ENCODE measurements at regions not wholly inside any gene's neighbourhood (a gene's known extent, or its start where the extent isn't known, plus 50 kb on each side); places are given as distances from the start of the nearest gene placed in this dataset.

- Histone ChIP-seq H3K4me3 (ENCODE audit: low read depth, low read length) (no peak overlapping the region), H3K27ac (ENCODE audit: low read depth) (no peak overlapping the region), H3K4me1 (ENCODE audit: insufficient read depth) (no peaks in the 10 kb centered on the region), H3K36me3 (ENCODE audit: insufficient read depth) (no peaks in the 10 kb centered on the region)
- WGBS, result 90% methylated on average over 8 of the region's 8 CpGs
- DNase-seq (ENCODE audit: extremely low spot score), result no peak
Measured at GRCh38 chr13:99058527-99059495, 80.9 kb upstream of the DOCK9 start.

GRCh38 chr13:99059498-99060075 lies 81.7 kb upstream of the DOCK9 start:
- H3K4me3 ChIP-seq (ENCODE audit: low read depth, low read length), result no peak overlapping the region
- peaks cover 1% of the 10 kb centered on the region for H3K4me1 ChIP-seq (ENCODE audit: insufficient read depth)
- no peaks in the 10 kb centered on the region for H3K36me3 ChIP-seq (ENCODE audit: insufficient read depth)
- WGBS, result 71% methylated on average over 3 of the region's 3 CpGs
- no peak for DNase-seq (ENCODE audit: extremely low spot score)
- H3K27ac ChIP-seq (ENCODE audit: low read depth), result no peak overlapping the region

- no peak overlapping the region for H3K4me3 ChIP-seq (ENCODE audit: low read depth, low read length)
- H3K36me3 ChIP-seq (ENCODE audit: insufficient read depth), result no peaks in the 10 kb centered on the region
- H3K4me1 ChIP-seq (ENCODE audit: insufficient read depth), result peaks cover 1% of the 10 kb centered on the region
- no peak overlapping the region for H3K27ac ChIP-seq (ENCODE audit: low read depth)
- 80% methylated on average over 4 of the region's 4 CpGs for WGBS
- no peak for DNase-seq (ENCODE audit: extremely low spot score)
Measured at GRCh38 chr13:99061411-99061810, 83.5 kb upstream of the DOCK9 start.

DNA sequence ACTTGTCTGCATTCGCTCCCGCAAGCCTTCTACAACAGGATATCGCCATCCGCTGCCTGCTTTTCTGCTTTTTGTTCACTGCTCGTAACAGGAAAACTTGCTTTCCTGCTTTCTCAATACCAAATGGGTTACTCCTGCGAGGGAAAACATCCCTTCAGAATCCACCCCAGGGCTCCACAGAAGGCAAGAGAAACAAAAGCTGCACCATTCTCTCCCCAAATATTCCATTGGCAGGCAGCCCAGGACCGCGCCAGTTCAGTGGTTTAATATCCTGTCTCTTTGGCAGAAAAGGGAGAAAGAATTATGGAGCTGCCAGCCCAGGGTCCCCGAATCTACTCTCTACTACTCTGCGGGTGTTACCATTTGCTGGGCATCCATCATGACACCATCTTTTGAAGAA lies 84.7 kb upstream of the DOCK9 start:
- no peak for DNase-seq (ENCODE audit: extremely low spot score)
- H3K36me3 ChIP-seq (ENCODE audit: insufficient read depth), result no peaks in the 10 kb centered on the region
- peak overlapping the region; percentile 6 for H3K27ac ChIP-seq (ENCODE audit: low read depth)
- 28% methylated on average over 10 of the region's 10 CpGs for WGBS
- H3K4me1 ChIP-seq (ENCODE audit: insufficient read depth), result peaks cover 1% of the 10 kb centered on the region
- H3K4me3 ChIP-seq (ENCODE audit: low read depth, low read length), result no peak overlapping the region

DNA sequence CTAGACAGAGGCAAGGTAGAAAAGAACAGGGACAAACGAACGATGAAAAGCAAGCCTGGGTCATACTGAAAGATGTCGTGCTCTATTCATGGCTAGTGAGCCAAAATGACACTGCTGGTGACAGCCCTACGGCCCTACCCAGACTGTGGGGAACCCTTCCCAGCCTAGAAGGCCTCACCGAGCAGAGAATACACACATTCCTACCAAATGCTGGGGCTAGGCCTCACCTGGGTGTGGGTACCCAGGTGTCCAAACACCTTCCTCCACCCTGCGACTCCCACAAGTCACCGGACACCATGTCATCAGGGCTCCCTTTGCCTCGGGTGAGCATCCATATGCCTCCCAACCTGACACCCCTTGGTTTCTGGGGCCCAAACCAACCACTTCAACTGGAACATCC lies 85.3 kb upstream of the DOCK9 start:
- no peak for DNase-seq (ENCODE audit: extremely low spot score)
- Histone ChIP-seq H3K4me1 (ENCODE audit: insufficient read depth) (peaks cover 1% of the 10 kb centered on the region), H3K36me3 (ENCODE audit: insufficient read depth) (no peaks in the 10 kb centered on the region), H3K4me3 (ENCODE audit: low read depth, low read length) (no peak overlapping the region), H3K27ac (ENCODE audit: low read depth) (no peak overlapping the region)
- WGBS, result 90% methylated on average over 8 of the region's 8 CpGs

DNA sequence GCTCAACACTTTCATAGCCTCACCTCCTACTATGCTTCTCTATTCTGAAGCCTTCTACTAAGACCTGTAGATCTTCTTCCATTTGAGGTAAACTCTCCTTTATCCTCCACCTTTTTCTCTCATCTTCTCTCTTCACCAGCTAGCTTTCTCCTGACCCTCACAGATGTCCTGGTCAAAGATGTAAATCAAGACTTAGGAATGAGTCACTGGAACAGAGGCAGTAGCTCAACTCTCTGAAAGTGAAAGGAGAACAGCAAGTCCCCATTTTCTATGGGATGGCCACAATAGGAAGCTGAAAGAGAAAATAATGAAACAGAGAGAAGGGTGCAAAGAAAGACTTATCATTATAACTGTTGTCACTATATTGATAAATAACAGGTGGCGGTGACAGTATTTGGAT lies 86.1 kb upstream of the DOCK9 start:
- no peak for DNase-seq (ENCODE audit: extremely low spot score)
- H3K36me3 ChIP-seq (ENCODE audit: insufficient read depth), result no peaks in the 10 kb centered on the region
- no peak overlapping the region for H3K4me3 ChIP-seq (ENCODE audit: low read depth, low read length)
- no peak overlapping the region for H3K27ac ChIP-seq (ENCODE audit: low read depth)
- peaks cover 1% of the 10 kb centered on the region for H3K4me1 ChIP-seq (ENCODE audit: insufficient read depth)
- WGBS, result 98% methylated on average over 1 of the region's 1 CpG

GRCh38 chr13:99064624-99065234 lies 86.9 kb upstream of the DOCK9 start:
- no peak for DNase-seq (ENCODE audit: extremely low spot score)
- no peak overlapping the region for H3K4me3 ChIP-seq (ENCODE audit: low read depth, low read length)
- H3K36me3 ChIP-seq (ENCODE audit: insufficient read depth), result no peaks in the 10 kb centered on the region
- peaks cover 1% of the 10 kb centered on the region for H3K4me1 ChIP-seq (ENCODE audit: insufficient read depth)
- WGBS, result 83% methylated on average over 5 of the region's 5 CpGs
- H3K27ac ChIP-seq (ENCODE audit: low read depth), result no peak overlapping the region

GRCh38 chr13:99065235-99066015 lies 87.6 kb upstream of the DOCK9 start:
- Histone ChIP-seq H3K36me3 (ENCODE audit: insufficient read depth) (no peaks in the 10 kb centered on the region), H3K4me3 (ENCODE audit: low read depth, low read length) (no peak overlapping the region), H3K4me1 (ENCODE audit: insufficient read depth) (peaks cover 1% of the 10 kb centered on the region), H3K27ac (ENCODE audit: low read depth) (no peak overlapping the region)
- WGBS, result 92% methylated on average over 7 of the region's 7 CpGs
- DNase-seq (ENCODE audit: extremely low spot score), result no peak

- Histone ChIP-seq H3K4me1 (ENCODE audit: insufficient read depth) (peaks cover 1% of the 10 kb centered on the region), H3K36me3 (ENCODE audit: insufficient read depth) (no peaks in the 10 kb centered on the region), H3K27ac (ENCODE audit: low read depth) (no peak overlapping the region), H3K4me3 (ENCODE audit: low read depth, low read length) (no peak overlapping the region)
- DNase-seq (ENCODE audit: extremely low spot score), result no peak
- 92% methylated on average over 1 of the region's 1 CpG for WGBS
Measured at GRCh38 chr13:99066219-99066618, 88.4 kb upstream of the DOCK9 start.

DNA sequence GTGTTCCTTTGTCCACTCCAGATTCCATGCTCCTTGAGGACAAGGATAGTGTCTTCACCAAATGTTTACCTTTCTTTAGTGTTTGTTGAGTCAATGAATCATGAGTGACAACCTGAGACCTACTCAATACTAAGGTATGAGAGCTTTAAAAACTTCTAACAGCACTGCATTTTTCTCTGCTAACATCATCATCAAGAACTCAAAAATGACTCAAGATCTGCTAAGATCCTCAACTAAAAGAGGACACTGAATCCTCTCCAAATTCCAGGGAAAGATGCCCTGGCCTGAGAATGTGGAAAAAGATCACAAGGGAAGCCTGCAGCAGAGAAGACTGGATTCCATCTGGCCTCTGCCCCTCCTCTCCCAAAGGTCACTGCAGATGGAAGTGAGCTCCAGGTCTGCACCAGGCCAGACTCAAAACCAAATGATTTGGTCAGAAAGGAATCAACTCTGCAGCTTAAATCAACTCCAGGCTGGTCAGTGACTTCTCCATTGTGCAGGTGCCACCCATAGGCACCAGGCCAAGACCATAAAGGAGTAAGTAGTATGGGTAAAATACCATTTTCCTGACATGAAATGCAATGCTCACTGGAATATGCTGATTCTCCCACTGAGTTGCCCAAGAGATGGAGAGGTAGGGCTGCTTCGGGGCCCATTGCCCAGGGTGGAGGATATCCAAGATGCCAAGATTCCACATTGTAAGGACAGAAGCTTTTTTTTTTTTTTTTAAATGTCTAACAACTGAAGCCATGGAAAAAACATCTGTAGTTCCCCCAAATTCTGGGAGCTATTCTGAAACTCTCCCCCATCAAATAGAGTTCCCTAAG lies 89.5 kb upstream of the DOCK9 start:
- no peaks in the 10 kb centered on the region for H3K36me3 ChIP-seq (ENCODE audit: insufficient read depth)
- no peak for DNase-seq (ENCODE audit: extremely low spot score)
- no peak overlapping the region for H3K4me3 ChIP-seq (ENCODE audit: low read depth, low read length)
- H3K4me1 ChIP-seq (ENCODE audit: insufficient read depth), result peaks cover 1% of the 10 kb centered on the region
- 78% methylated on average over 1 of the region's 1 CpG for WGBS
- H3K27ac ChIP-seq (ENCODE audit: low read depth), result no peak overlapping the region

DNA sequence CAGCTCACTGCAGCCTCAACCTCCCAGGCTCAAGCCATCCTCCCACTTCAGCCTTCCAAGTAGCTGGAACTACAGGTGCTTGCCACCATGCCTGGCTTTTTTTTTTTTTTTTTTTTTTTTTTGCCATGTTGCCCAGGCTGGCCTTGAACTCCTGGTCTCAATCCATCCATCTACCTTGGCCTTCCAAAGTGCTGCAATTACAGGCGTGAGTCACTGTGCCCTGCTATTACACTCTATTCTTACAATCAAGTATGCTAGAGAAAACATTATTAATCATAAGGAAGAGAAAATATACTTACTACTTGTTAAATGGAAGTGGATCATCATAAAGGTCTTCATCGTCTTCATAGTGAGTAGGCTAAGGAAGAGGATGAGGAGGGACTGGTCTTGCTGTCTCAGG lies 93.3 kb upstream of the DOCK9 start:
- H3K4me1 ChIP-seq (ENCODE audit: insufficient read depth), result no peaks in the 10 kb centered on the region
- WGBS, result 95% methylated on average over 2 of the region's 2 CpGs
- DNase-seq (ENCODE audit: extremely low spot score), result no peak
- H3K36me3 ChIP-seq (ENCODE audit: insufficient read depth), result peaks cover 2% of the 10 kb centered on the region
- no peak overlapping the region for H3K27ac ChIP-seq (ENCODE audit: low read depth)
- H3K4me3 ChIP-seq (ENCODE audit: low read depth, low read length), result no peak overlapping the region

- DNase-seq (ENCODE audit: extremely low spot score), result no peak
- no peak overlapping the region for H3K4me3 ChIP-seq (ENCODE audit: low read depth, low read length)
- no peak overlapping the region for H3K27ac ChIP-seq (ENCODE audit: low read depth)
- 84% methylated on average over 6 of the region's 6 CpGs for WGBS
- peaks cover 2% of the 10 kb centered on the region for H3K36me3 ChIP-seq (ENCODE audit: insufficient read depth)
- H3K4me1 ChIP-seq (ENCODE audit: insufficient read depth), result no peaks in the 10 kb centered on the region
Measured at GRCh38 chr13:99071666-99072065, 93.8 kb upstream of the DOCK9 start.

- no peaks in the 10 kb centered on the region for H3K4me1 ChIP-seq (ENCODE audit: insufficient read depth)
- H3K27ac ChIP-seq (ENCODE audit: low read depth), result no peak overlapping the region
- H3K36me3 ChIP-seq (ENCODE audit: insufficient read depth), result peaks cover 2% of the 10 kb centered on the region
- no peak for DNase-seq (ENCODE audit: extremely low spot score)
- no peak overlapping the region for H3K4me3 ChIP-seq (ENCODE audit: low read depth, low read length)
- 69% methylated on average over 2 of the region's 2 CpGs for whole genome bisulfite sequencing
Measured at GRCh38 chr13:99072356-99072755, 94.5 kb upstream of the DOCK9 start.
